ENCODE measurements at regions not wholly inside any gene's neighbourhood (a gene's known extent, or its start where the extent isn't known, plus 50 kb on each side); places are given as distances from the start of the nearest gene placed in this dataset.

DNA sequence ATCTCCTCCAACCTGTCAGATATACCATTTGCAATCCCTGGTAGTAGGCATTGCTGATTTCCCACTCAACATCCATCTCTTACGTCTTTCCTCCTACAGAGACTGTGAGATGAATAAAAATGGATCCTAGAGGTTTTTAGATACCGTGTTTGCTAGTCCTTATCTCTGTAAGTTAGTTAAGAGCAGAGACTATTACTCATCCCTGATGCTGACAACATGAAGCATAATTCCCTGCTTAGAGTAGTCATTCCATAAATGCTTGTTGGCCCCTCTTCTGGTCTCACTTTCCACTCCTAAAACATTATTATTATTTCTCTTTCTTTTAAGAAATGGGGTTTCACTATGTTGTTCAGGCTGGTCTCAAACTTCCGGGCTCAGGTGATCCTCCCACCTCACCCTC lies 136.2 kb downstream of the RTP4 start:
- no peak for TF ChIP-seq EZH2phosphoT487 (IDR thresholded peaks at IDR 0.05; ENCODE audit: insufficient read depth, low read depth)
- no peak for TF ChIP-seq EZH2 (IDR thresholded peaks at IDR 0.05; ENCODE audit: insufficient read depth, poor library complexity, severe bottlenecking)
